K562 (cell line): ENCODE measurements at regions not wholly inside any gene's neighbourhood (a gene's known extent, or its start where the extent isn't known, plus 50 kb on each side); places are given as distances from the start of the nearest gene placed in this dataset.

ENCODE experiments used
- ATF7 ChIP-seq: fragments of 450-650 bp; IDR thresholded peaks from 2 replicates; pipeline ENCODE4 v1.7.1; 2014; ENCODE audit warnings: mild to moderate bottlenecking, moderate library complexity
- E4F1 ChIP-seq: fragments of 250-450 bp; sonication (Bioruptor Pico); IDR thresholded peaks from 2 replicates; pipeline ENCODE4 v1.5.0; 2021; ENCODE audit warnings: mild to moderate bottlenecking, borderline replicate concordance
- ELK1 ChIP-seq: sonication (generic); formaldehyde crosslinking; IDR thresholded peaks from 2 replicates; pipeline ENCODE4 v1.8.1; 2022; ENCODE audit warnings: missing genetic modification reagents
- EP300 ChIP-seq: IDR thresholded peaks from 2 replicates; pipeline ENCODE4 v1.6.1; 2012; ENCODE audit warnings: low read length, improper control_type of control experiment
- GATA2 ChIP-seq: sonication (generic); formaldehyde crosslinking; IDR thresholded peaks from 2 replicates; pipeline ENCODE4 v1.4.0; 2020; ENCODE audit warnings: mild to moderate bottlenecking, missing genetic modification reagents
- GATAD2B ChIP-seq: fragments of 450-650 bp; IDR thresholded peaks from 2 replicates; pipeline ENCODE4 v1.6.1; 2017; ENCODE audit warnings: mild to moderate bottlenecking, borderline replicate concordance
- HSF4 ChIP-seq: fragments of 250-450 bp; sonication (Bioruptor Pico); IDR thresholded peaks from 2 replicates; pipeline ENCODE4 v2.1.2; 2022; ENCODE audit warnings: mild to moderate bottlenecking, moderate library complexity, borderline replicate concordance
- MCM5 ChIP-seq: fragments of 450-650 bp; IDR thresholded peaks from 2 replicates; pipeline ENCODE4 v1.6.1; 2016; ENCODE audit warnings: low read depth
- NCOR1 ChIP-seq: fragments of 450-650 bp; IDR thresholded peaks from 2 replicates; pipeline ENCODE4 v1.6.1; 2016; ENCODE audit warnings: mild to moderate bottlenecking, moderate library complexity
- PHB2 ChIP-seq: fragments of 450-650 bp; IDR thresholded peaks from 2 replicates; pipeline ENCODE4 v1.6.1; 2017; ENCODE audit warnings: low read depth
- PML ChIP-seq: IDR thresholded peaks from 2 replicates; pipeline ENCODE4 v1.6.1; 2012; ENCODE audit warnings: low read length, inconsistent platforms
- POLR3G ChIP-seq: IDR thresholded peaks from 2 replicates; pipeline ENCODE4 v1.6.1; 2011; ENCODE audit not compliant: insufficient read length, insufficient replicate concordance; ENCODE audit errors: extremely low read depth
- PRMT5 ChIP-seq: sonication (generic); formaldehyde crosslinking; IDR thresholded peaks from 2 replicates; pipeline ENCODE4 v1.5.0; 2020; ENCODE audit warnings: missing genetic modification reagents
- RBM34 ChIP-seq: fragments of 200-400 bp; formaldehyde crosslinking; IDR thresholded peaks from 2 replicates; pipeline ENCODE4 v1.6.1; 2018; ENCODE audit warnings: low read length, borderline replicate concordance; ENCODE audit not compliant: insufficient read depth
- SMAD3 ChIP-seq: fragments of 450-650 bp; formaldehyde crosslinking; conservative IDR thresholded peaks from 2 replicates; pipeline ENCODE4 v1.4.0; 2020; ENCODE audit warnings: mild to moderate bottlenecking
- XRCC4 ChIP-seq: IDR thresholded peaks from one replicate; pipeline ENCODE4 v1.6.1; 2011; ENCODE audit not compliant: insufficient read depth, insufficient read length; ENCODE audit errors: extremely low read depth
- ZNF174 ChIP-seq: fragments of 250-450 bp; sonication (Bioruptor Pico); IDR thresholded peaks from 2 replicates; pipeline ENCODE4 v1.4.0; 2020; ENCODE audit warnings: mild to moderate bottlenecking
- ZNF217 ChIP-seq: sonication (generic); formaldehyde crosslinking; IDR thresholded peaks from 2 replicates; pipeline ENCODE4 v1.8.0; 2022; ENCODE audit warnings: mild to moderate bottlenecking, missing genetic modification reagents
- ZNF639 ChIP-seq, 2 experiments: fragments of 200-800 bp in 1 of 2; sonication (Bioruptor generic) in 1 of 2; sonication (generic) in 1 of 2; formaldehyde crosslinking in 1 of 2; IDR thresholded peaks in 1 of 2; conservative IDR thresholded peaks in 1 of 2; 2 replicates each; pipeline versions ENCODE4 v1.5.0 to v1.6.1; 2016 to 2020; ENCODE audit warnings: missing compliant biosample characterization in 1 of 2, missing genetic modification characterization in 1 of 2, missing genetic modification reagents in 1 of 2
- TF ChIP-seq, protein P1 (sequence below): fragments of 250-450 bp; sonication (Bioruptor Pico); IDR thresholded peaks from 2 replicates; pipeline ENCODE4 v1.6.1; 2021; ENCODE audit warnings: mild to moderate bottlenecking
- TF ChIP-seq, protein P2 (sequence below): sonication (generic); formaldehyde crosslinking; IDR thresholded peaks from 2 replicates; pipeline ENCODE4 v1.8.1; 2023; ENCODE audit warnings: mild to moderate bottlenecking, missing genetic modification reagents

DNA sequence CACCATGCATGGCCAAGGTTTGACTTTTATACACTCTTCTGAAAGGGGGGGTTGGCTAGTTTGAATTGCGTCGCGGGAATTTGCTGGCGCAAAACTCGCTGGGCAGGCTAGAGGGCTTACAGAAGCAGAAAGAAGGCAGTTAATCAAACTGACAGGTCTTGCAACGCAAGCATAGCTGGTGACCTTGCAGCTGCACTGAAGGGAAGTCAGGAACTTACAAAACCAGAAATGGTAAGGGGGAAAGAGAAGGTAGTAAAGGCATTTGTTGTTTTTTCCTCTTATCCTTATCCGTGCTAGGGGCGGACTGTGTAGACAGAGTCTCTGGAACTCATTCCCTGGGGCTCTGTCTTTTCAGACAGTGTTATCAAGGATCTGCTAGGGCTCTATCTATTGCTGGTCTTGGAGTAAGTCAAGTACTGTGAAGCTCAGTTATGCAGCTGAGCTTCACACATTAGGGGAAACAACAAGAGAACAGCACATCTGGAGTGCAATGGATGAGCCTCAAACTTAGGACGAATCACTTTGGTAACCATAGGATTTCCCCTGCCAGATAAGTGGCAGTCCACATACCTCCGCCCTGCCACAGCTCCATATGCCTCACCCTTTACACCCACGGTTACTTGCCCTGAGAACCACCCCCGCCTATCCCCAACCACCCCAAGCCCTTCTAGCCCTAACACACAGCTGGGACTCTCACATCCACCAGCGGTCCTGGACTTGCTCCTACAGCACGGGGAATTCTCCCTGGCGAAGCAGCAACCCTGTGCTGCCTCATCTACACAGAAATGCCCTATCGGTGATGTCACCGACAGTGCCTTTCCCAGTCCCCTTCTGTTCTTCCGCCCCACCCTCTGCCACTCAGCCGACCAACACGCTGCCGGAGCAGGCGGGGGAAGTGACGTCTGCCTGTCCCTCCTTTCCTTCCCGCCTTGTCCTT lies 251.4 kb downstream of the FAM72C start (continued):
- no peak for TF ChIP-seq E4F1 (CRISPR knock-in tag)
- TF ChIP-seq ELK1 (CRISPR knock-in tag): no peak
- no peak for TF ChIP-seq PRMT5 (CRISPR knock-in tag)
- TF ChIP-seq, protein P1, sequence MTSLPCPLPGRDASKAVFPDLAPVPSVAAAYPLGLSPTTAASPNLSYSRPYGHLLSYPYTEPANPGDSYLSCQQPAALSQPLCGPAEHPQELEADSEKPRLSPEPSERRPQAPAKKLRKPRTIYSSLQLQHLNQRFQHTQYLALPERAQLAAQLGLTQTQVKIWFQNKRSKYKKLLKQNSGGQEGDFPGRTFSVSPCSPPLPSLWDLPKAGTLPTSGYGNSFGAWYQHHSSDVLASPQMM: 0 out of 2 replicates have a peak, but pooled peaks have one; percentile 75
- TF ChIP-seq SMAD3 (CRISPR knock-in tag): no peak; the same call in 1 of the 2 replicates
- TF ChIP-seq, protein P2, sequence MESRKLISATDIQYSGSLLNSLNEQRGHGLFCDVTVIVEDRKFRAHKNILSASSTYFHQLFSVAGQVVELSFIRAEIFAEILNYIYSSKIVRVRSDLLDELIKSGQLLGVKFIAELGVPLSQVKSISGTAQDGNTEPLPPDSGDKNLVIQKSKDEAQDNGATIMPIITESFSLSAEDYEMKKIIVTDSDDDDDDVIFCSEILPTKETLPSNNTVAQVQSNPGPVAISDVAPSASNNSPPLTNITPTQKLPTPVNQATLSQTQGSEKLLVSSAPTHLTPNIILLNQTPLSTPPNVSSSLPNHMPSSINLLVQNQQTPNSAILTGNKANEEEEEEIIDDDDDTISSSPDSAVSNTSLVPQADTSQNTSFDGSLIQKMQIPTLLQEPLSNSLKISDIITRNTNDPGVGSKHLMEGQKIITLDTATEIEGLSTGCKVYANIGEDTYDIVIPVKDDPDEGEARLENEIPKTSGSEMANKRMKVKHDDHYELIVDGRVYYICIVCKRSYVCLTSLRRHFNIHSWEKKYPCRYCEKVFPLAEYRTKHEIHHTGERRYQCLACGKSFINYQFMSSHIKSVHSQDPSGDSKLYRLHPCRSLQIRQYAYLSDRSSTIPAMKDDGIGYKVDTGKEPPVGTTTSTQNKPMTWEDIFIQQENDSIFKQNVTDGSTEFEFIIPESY (CRISPR knock-in tag): no peak
- TF ChIP-seq RBM34: no peak
- TF ChIP-seq GATAD2B: no peak
- no peak for TF ChIP-seq MCM5
- TF ChIP-seq PHB2: no peak
- no peak for TF ChIP-seq ZNF174
- TF ChIP-seq HSF4 (CRISPR knock-in tag): no peak
- TF ChIP-seq NCOR1: peak; percentile 62
- TF ChIP-seq POLR3G: no peak
- TF ChIP-seq ZNF217 (CRISPR knock-in tag): no peak
- TF ChIP-seq ATF7: peak; percentile 96
- TF ChIP-seq EP300: peak; percentile 15; the same call in 1 of the 2 replicates
- TF ChIP-seq XRCC4: no peak
- TF ChIP-seq ZNF639 (CRISPR knock-in tag; conservative IDR thresholded peaks at IDR 0.05 in 1 of 2, IDR thresholded peaks at IDR 0.05 in 1 of 2): peak in 1 of 2 experiments; percentile 43; a peak in 1 of 4 replicates
- TF ChIP-seq GATA2 (CRISPR knock-in tag): no peak
- TF ChIP-seq PML: peak; percentile 97
